ENCODE measurements at regions not wholly inside any gene's neighbourhood (a gene's known extent, or its start where the extent isn't known, plus 50 kb on each side); places are given as distances from the start of the nearest gene placed in this dataset.

DNA sequence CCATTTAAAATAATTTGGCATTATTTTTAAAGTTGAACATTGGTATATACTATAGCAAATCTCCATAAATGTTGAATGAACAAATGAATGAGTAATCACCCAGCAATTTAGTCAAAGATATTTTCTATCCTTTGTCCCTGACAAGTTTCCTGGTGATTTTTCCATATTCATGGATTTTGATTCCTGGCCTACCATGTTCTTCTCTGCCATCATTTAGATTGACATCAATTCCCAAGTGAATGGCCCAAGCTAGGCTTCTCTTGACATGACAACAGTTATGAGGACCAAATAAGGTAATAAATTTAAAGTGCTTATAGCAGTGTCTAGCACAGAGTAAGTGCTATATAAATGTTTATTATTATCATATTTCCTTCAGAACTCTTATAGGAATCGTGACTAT, 120.1 kb upstream of the ADGRF1 start:
- H3K4me3 ChIP-seq (replicated peaks in 1 of 3; ENCODE audit: insufficient read depth in 1 of 3, low read depth in 2 of 3, low read length in 3 of 3): no peak overlapping the region
- H3K4me2 ChIP-seq (ENCODE audit: low read depth, low read length): no peak overlapping the region
- H3K4me1 ChIP-seq (ENCODE audit: insufficient read depth, low read length): peaks cover 24% of the 10 kb centered on the region
- in situ Hi-C loops (cut with HindIII; ENCODE audit: extremely low pct_ligation_motif_present, low pct_unique_long_range_greater_than_20kb) (no loop called here), intact Hi-C loops (cut with micrococcal nuclease; ENCODE audit: unreplicated experiment) (no loop called here)
- no peak for FAIRE-seq
- BruUV-seq (replicated peaks): no TSS peak
- ChIA-PET CTCF (ENCODE audit: low intra/inter-chr PET ratio, low total read pairs) (no interaction called here), POLR2A (no interaction called here)
- TF ChIP-seq, protein P1, sequence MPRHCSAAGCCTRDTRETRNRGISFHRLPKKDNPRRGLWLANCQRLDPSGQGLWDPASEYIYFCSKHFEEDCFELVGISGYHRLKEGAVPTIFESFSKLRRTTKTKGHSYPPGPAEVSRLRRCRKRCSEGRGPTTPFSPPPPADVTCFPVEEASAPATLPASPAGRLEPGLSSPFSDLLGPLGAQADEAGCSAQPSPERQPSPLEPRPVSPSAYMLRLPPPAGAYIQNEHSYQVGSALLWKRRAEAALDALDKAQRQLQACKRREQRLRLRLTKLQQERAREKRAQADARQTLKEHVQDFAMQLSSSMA (CRISPR knock-in tag; IDR thresholded peaks at IDR 0.05): no peak
- no peak for TF ChIP-seq BRD4 (CRISPR knock-in tag; IDR thresholded peaks at IDR 0.05)
- TF ChIP-seq ZNF432 (CRISPR knock-in tag; IDR thresholded peaks at IDR 0.05; ENCODE audit: borderline replicate concordance): no peak
- TF ChIP-seq, protein P2, sequence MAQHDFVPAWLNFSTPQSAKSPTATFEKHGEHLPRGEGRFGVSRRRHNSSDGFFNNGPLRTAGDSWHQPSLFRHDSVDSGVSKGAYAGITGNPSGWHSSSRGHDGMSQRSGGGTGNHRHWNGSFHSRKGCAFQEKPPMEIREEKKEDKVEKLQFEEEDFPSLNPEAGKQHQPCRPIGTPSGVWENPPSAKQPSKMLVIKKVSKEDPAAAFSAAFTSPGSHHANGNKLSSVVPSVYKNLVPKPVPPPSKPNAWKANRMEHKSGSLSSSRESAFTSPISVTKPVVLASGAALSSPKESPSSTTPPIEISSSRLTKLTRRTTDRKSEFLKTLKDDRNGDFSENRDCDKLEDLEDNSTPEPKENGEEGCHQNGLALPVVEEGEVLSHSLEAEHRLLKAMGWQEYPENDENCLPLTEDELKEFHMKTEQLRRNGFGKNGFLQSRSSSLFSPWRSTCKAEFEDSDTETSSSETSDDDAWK (CRISPR knock-in tag; IDR thresholded peaks at IDR 0.05): no peak
- no peak for TF ChIP-seq MIXL1 (CRISPR knock-in tag; IDR thresholded peaks at IDR 0.05)
- no peak for TF ChIP-seq PCBP2 (optimal IDR thresholded peaks at IDR 0.05; ENCODE audit: low read depth, low read length, poor library complexity, severe bottlenecking)
- TF ChIP-seq, protein P3, sequence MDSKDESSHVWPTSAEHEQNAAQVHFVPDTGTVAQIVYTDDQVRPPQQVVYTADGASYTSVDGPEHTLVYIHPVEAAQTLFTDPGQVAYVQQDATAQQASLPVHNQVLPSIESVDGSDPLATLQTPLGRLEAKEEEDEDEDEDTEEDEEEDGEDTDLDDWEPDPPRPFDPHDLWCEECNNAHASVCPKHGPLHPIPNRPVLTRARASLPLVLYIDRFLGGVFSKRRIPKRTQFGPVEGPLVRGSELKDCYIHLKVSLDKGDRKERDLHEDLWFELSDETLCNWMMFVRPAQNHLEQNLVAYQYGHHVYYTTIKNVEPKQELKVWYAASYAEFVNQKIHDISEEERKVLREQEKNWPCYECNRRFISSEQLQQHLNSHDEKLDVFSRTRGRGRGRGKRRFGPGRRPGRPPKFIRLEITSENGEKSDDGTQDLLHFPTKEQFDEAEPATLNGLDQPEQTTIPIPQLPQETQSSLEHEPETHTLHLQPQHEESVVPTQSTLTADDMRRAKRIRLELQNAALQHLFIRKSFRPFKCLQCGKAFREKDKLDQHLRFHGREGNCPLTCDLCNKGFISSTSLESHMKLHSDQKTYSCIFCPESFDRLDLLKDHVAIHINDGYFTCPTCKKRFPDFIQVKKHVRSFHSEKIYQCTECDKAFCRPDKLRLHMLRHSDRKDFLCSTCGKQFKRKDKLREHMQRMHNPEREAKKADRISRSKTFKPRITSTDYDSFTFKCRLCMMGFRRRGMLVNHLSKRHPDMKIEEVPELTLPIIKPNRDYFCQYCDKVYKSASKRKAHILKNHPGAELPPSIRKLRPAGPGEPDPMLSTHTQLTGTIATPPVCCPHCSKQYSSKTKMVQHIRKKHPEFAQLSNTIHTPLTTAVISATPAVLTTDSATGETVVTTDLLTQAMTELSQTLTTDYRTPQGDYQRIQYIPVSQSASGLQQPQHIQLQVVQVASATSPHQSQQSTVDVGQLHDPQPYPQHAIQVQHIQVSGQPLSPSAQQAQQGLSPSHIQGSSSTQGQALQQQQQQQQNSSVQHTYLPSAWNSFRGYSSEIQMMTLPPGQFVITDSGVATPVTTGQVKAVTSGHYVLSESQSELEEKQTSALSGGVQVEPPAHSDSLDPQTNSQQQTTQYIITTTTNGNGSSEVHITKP (CRISPR knock-in tag; IDR thresholded peaks at IDR 0.05; ENCODE audit: low read depth): no peak
- no peak for TF ChIP-seq HOXA5 (CRISPR knock-in tag; IDR thresholded peaks at IDR 0.05)
- TF ChIP-seq ZNF737 (CRISPR knock-in tag; IDR thresholded peaks at IDR 0.05; ENCODE audit: borderline replicate concordance): no peak
- TF ChIP-seq KAT8 (CRISPR knock-in tag; IDR thresholded peaks at IDR 0.05): no peak
- no peak for TF ChIP-seq RELA (CRISPR knock-in tag; IDR thresholded peaks at IDR 0.05)
- no peak for TF ChIP-seq MAX (IDR thresholded peaks at IDR 0.05)
- TF ChIP-seq MED8 (CRISPR knock-in tag; IDR thresholded peaks at IDR 0.05; ENCODE audit: insufficient replicate concordance): no peak
- TF ChIP-seq AGO2 (optimal IDR thresholded peaks at IDR 0.05; ENCODE audit: low read depth, low read length): no peak
- no peaks in the 10 kb centered on the region for H4K20me1 ChIP-seq (ENCODE audit: insufficient read depth, low read length)
- ATAC-seq: no peak
- H3K9me3 ChIP-seq (ENCODE audit: low read length): no peaks in the 10 kb centered on the region
- WGBS (ENCODE audit: low lambda C conversion rate): 82% methylated on average over 1 of the region's 1 CpG
- H3K27ac ChIP-seq (ENCODE audit: extremely low read length, insufficient read depth, low read length): no peak overlapping the region
- H3K79me2 ChIP-seq (ENCODE audit: insufficient read depth, low read length): no peaks in the 10 kb centered on the region
- H3K27me3 ChIP-seq (ENCODE audit: control insufficient read depth in 1 of 2, insufficient read depth in 2 of 2, low read length in 2 of 2): no peaks in the 10 kb centered on the region
- H3K9ac ChIP-seq (ENCODE audit: insufficient read depth, low read depth, low read length): no peak overlapping the region
- H3K36me3 ChIP-seq (replicated peaks in 1 of 2; ENCODE audit: control insufficient read depth in 1 of 2, insufficient read depth in 2 of 2, low read length in 2 of 2): no peaks in the 10 kb centered on the region
- H2AFZ ChIP-seq (ENCODE audit: low read length): no peak overlapping the region
- no peak for DNase-seq (ENCODE audit: low spot score)
